OCI-LY3 (cell line): ENCODE measurements at regions not wholly inside any gene's neighbourhood (a gene's known extent, or its start where the extent isn't known, plus 50 kb on each side); places are given as distances from the start of the nearest gene placed in this dataset.

Experiments used
- CTCF ChIP-seq: fragments of 200-600, 300-600 bp; sonication (generic); IDR thresholded peaks from 2 replicates; pipeline ENCODE4 v1.5.1; 2014; ENCODE audit warnings: antibody characterized with exemption, low read length, low read depth
- EZH2phosphoT487 ChIP-seq: fragments of 200-600 bp; shearing (Covaris generic); IDR thresholded peaks from 2 replicates; pipeline ENCODE4 v1.6.1; 2018; ENCODE audit warnings: antibody characterized with exemption, mixed run types, low read depth

- TF ChIP-seq CTCF (no peak), EZH2phosphoT487 (no peak)
Measured at GRCh38 chr7:112864380-112864779, 74.2 kb upstream of the TMEM168 start.
